ENCODE measurements at regions not wholly inside any gene's neighbourhood (a gene's known extent, or its start where the extent isn't known, plus 50 kb on each side); places are given as distances from the start of the nearest gene placed in this dataset.

GRCh38 chr20:40294175-40294574 is 394.9 kb downstream of the MAFB start:
- H3K27me3 ChIP-seq (ENCODE audit: insufficient read depth, low read length) = no peaks in the 10 kb centered on the region
- H3K4me1 ChIP-seq (ENCODE audit: insufficient read depth, low read length) = peaks cover 1% of the 10 kb centered on the region; the same call in 1 of the 2 replicates
- WGBS = 86% methylated on average over 6 of the region's 6 CpGs
- no peak overlapping the region for H3K9ac ChIP-seq (ENCODE audit: low read depth, low read length)
- H3K36me3 ChIP-seq (ENCODE audit: insufficient read depth, low read length) = no peaks in the 10 kb centered on the region
- H3K4me3 ChIP-seq (ENCODE audit: low read length) = no peak overlapping the region
- H3K27ac ChIP-seq (ENCODE audit: low read depth, low read length) = no peak overlapping the region
- peaks cover 12% of the 10 kb centered on the region for H3K9me3 ChIP-seq (ENCODE audit: insufficient read depth, low read depth, low read length)

- WGBS = 85% methylated on average over 1 of the region's 1 CpG
- H3K36me3 ChIP-seq (ENCODE audit: insufficient read depth, low read length) = no peaks in the 10 kb centered on the region
- H3K9me3 ChIP-seq (ENCODE audit: insufficient read depth, low read depth, low read length) = peaks cover 12% of the 10 kb centered on the region
- H3K27ac ChIP-seq (ENCODE audit: low read depth, low read length) = no peak overlapping the region
- H3K27me3 ChIP-seq (ENCODE audit: insufficient read depth, low read length) = no peaks in the 10 kb centered on the region
- H3K9ac ChIP-seq (ENCODE audit: low read depth, low read length) = no peak overlapping the region
- H3K4me1 ChIP-seq (ENCODE audit: insufficient read depth, low read length) = peaks cover 6% of the 10 kb centered on the region; the same call in 1 of the 2 replicates
- H3K4me3 ChIP-seq (ENCODE audit: low read length) = no peak overlapping the region
Observed at GRCh38 chr20:40293740-40294139, 395.3 kb downstream of the MAFB start.

- Histone ChIP-seq H3K9ac (ENCODE audit: low read depth, low read length) (no peak overlapping the region), H3K27me3 (ENCODE audit: insufficient read depth, low read length) (no peaks in the 10 kb centered on the region), H3K4me3 (ENCODE audit: low read length) (no peak overlapping the region), H3K36me3 (ENCODE audit: insufficient read depth, low read length) (no peaks in the 10 kb centered on the region), H3K27ac (ENCODE audit: low read depth, low read length) (no peak overlapping the region), H3K4me1 (ENCODE audit: insufficient read depth, low read length) (peaks cover 17% of the 10 kb centered on the region), H3K9me3 (ENCODE audit: insufficient read depth, low read depth, low read length) (no peaks in the 10 kb centered on the region)
- 95% methylated on average over 2 of the region's 2 CpGs for WGBS
Observed at GRCh38 chr20:40291493-40292135, 397.4 kb downstream of the MAFB start.

GRCh38 chr20:40287683-40288082 is 401.4 kb downstream of the MAFB start:
- Histone ChIP-seq H3K9ac (ENCODE audit: low read depth, low read length) (no peak overlapping the region), H3K4me3 (ENCODE audit: low read length) (no peak overlapping the region), H3K36me3 (ENCODE audit: insufficient read depth, low read length) (no peaks in the 10 kb centered on the region), H3K9me3 (ENCODE audit: insufficient read depth, low read depth, low read length) (no peaks in the 10 kb centered on the region), H3K27ac (ENCODE audit: low read depth, low read length) (no peak overlapping the region), H3K27me3 (ENCODE audit: insufficient read depth, low read length) (no peaks in the 10 kb centered on the region), H3K4me1 (ENCODE audit: insufficient read depth, low read length) (peaks cover 17% of the 10 kb centered on the region)
- whole genome bisulfite sequencing = 98% methylated on average over 2 of the region's 2 CpGs

GRCh38 chr20:40286975-40287531 is 402.0 kb downstream of the MAFB start:
- H3K27me3 ChIP-seq (ENCODE audit: insufficient read depth, low read length) = no peaks in the 10 kb centered on the region
- whole genome bisulfite sequencing = 89% methylated on average over 10 of the region's 10 CpGs
- no peaks in the 10 kb centered on the region; the same call in 1 of the 2 replicates for H3K36me3 ChIP-seq (ENCODE audit: insufficient read depth, low read length)
- H3K9me3 ChIP-seq (ENCODE audit: insufficient read depth, low read depth, low read length) = no peaks in the 10 kb centered on the region
- H3K4me3 ChIP-seq (ENCODE audit: low read length) = no peak overlapping the region
- peaks cover 17% of the 10 kb centered on the region for H3K4me1 ChIP-seq (ENCODE audit: insufficient read depth, low read length)
- H3K27ac ChIP-seq (ENCODE audit: low read depth, low read length) = no peak overlapping the region
- no peak overlapping the region for H3K9ac ChIP-seq (ENCODE audit: low read depth, low read length)

GRCh38 chr20:40284611-40285010 is 404.4 kb downstream of the MAFB start:
- no peak overlapping the region for H3K27ac ChIP-seq (ENCODE audit: low read depth, low read length)
- WGBS = 96% methylated on average over 2 of the region's 2 CpGs
- no peaks in the 10 kb centered on the region for H3K27me3 ChIP-seq (ENCODE audit: insufficient read depth, low read length)
- no peaks in the 10 kb centered on the region for H3K9me3 ChIP-seq (ENCODE audit: insufficient read depth, low read depth, low read length)
- H3K4me1 ChIP-seq (ENCODE audit: insufficient read depth, low read length) = peaks cover 21% of the 10 kb centered on the region
- no peaks in the 10 kb centered on the region; the same call in 1 of the 2 replicates for H3K36me3 ChIP-seq (ENCODE audit: insufficient read depth, low read length)
- H3K9ac ChIP-seq (ENCODE audit: low read depth, low read length) = no peak overlapping the region
- no peak overlapping the region for H3K4me3 ChIP-seq (ENCODE audit: low read length)

GRCh38 chr20:40283689-40284088 is 405.3 kb downstream of the MAFB start:
- H3K4me1 ChIP-seq (ENCODE audit: insufficient read depth, low read length) = peaks cover 24% of the 10 kb centered on the region
- no peaks in the 10 kb centered on the region; the same call in 1 of the 2 replicates for H3K36me3 ChIP-seq (ENCODE audit: insufficient read depth, low read length)
- no peak overlapping the region for H3K4me3 ChIP-seq (ENCODE audit: low read length)
- no peak overlapping the region for H3K9ac ChIP-seq (ENCODE audit: low read depth, low read length)
- no peak overlapping the region for H3K27ac ChIP-seq (ENCODE audit: low read depth, low read length)
- no peaks in the 10 kb centered on the region for H3K27me3 ChIP-seq (ENCODE audit: insufficient read depth, low read length)
- H3K9me3 ChIP-seq (ENCODE audit: insufficient read depth, low read depth, low read length) = no peaks in the 10 kb centered on the region
- WGBS = 94% methylated on average over 1 of the region's 1 CpG

- Histone ChIP-seq H3K4me3 (ENCODE audit: low read length) (no peak overlapping the region), H3K36me3 (ENCODE audit: insufficient read depth, low read length) (no peaks in the 10 kb centered on the region; the same call in 1 of the 2 replicates)
- WGBS = 95% methylated on average over 2 of the region's 2 CpGs
Observed at GRCh38 chr20:40282941-40283340, 406.1 kb downstream of the MAFB start.

GRCh38 chr20:40282541-40282940 is 406.5 kb downstream of the MAFB start:
- Histone ChIP-seq H3K27ac (ENCODE audit: low read depth, low read length) (no peak overlapping the region), H3K36me3 (ENCODE audit: insufficient read depth, low read length) (no peaks in the 10 kb centered on the region; the same call in 1 of the 2 replicates), H3K9ac (ENCODE audit: low read depth, low read length) (no peak overlapping the region), H3K9me3 (ENCODE audit: insufficient read depth, low read depth, low read length) (no peaks in the 10 kb centered on the region), H3K4me1 (ENCODE audit: insufficient read depth, low read length) (peaks cover 25% of the 10 kb centered on the region), H3K27me3 (ENCODE audit: insufficient read depth, low read length) (no peaks in the 10 kb centered on the region), H3K4me3 (ENCODE audit: low read length) (no peak overlapping the region)
- WGBS = 90% methylated on average over 2 of the region's 2 CpGs

More at GRCh38 chr20:40282941-40283340, 406.1 kb downstream of the MAFB start:
- H3K9ac ChIP-seq (ENCODE audit: low read depth, low read length) = no peak overlapping the region
- H3K27ac ChIP-seq (ENCODE audit: low read depth, low read length) = no peak overlapping the region
- H3K27me3 ChIP-seq (ENCODE audit: insufficient read depth, low read length) = no peaks in the 10 kb centered on the region
- peaks cover 25% of the 10 kb centered on the region for H3K4me1 ChIP-seq (ENCODE audit: insufficient read depth, low read length)
- no peaks in the 10 kb centered on the region for H3K9me3 ChIP-seq (ENCODE audit: insufficient read depth, low read depth, low read length)

- WGBS = 95% methylated on average over 4 of the region's 4 CpGs
- H3K27me3 ChIP-seq (ENCODE audit: insufficient read depth, low read length) = no peaks in the 10 kb centered on the region
- H3K9ac ChIP-seq (ENCODE audit: low read depth, low read length) = no peak overlapping the region
- H3K9me3 ChIP-seq (ENCODE audit: insufficient read depth, low read depth, low read length) = no peaks in the 10 kb centered on the region
- H3K36me3 ChIP-seq (ENCODE audit: insufficient read depth, low read length) = peaks cover 3% of the 10 kb centered on the region; the same call in 1 of the 2 replicates
- peaks cover 38% of the 10 kb centered on the region for H3K4me1 ChIP-seq (ENCODE audit: insufficient read depth, low read length)
- H3K27ac ChIP-seq (ENCODE audit: low read depth, low read length) = no peak overlapping the region
- H3K4me3 ChIP-seq (ENCODE audit: low read length) = no peak overlapping the region
Observed at GRCh38 chr20:40280616-40281015, 408.4 kb downstream of the MAFB start.

- WGBS = 32% methylated on average over 1 of the region's 1 CpG
- Histone ChIP-seq H3K27me3 (ENCODE audit: insufficient read depth, low read length) (no peaks in the 10 kb centered on the region), H3K9ac (ENCODE audit: low read depth, low read length) (peak overlapping the region; percentile 9; the same call in 1 of the 2 replicates), H3K4me1 (ENCODE audit: insufficient read depth, low read length) (peaks cover 49% of the 10 kb centered on the region), H3K4me3 (ENCODE audit: low read length) (no peak overlapping the region), H3K36me3 (ENCODE audit: insufficient read depth, low read length) (peaks cover 14% of the 10 kb centered on the region), H3K27ac (ENCODE audit: low read depth, low read length) (peak overlapping the region; percentile 7), H3K9me3 (ENCODE audit: insufficient read depth, low read depth, low read length) (no peaks in the 10 kb centered on the region)
Observed at GRCh38 chr20:40279390-40279789, 409.6 kb downstream of the MAFB start.
